Mesendoderm (in vitro differentiated cells): ENCODE measurements at regions not wholly inside any gene's neighbourhood (a gene's known extent, or its start where the extent isn't known, plus 50 kb on each side); places are given as distances from the start of the nearest gene placed in this dataset.
"Not testable (repeated sequence)": the region's sequence is repeated elsewhere in the genome, so short reads cannot be mapped to it uniquely, and the experiment has no call there.

Source experiments
- DNase-seq: peaks from one replicate; pipeline ENCODE4 v3.0.0; 2013
- H2AK5ac ChIP-seq: 2 replicates; pipeline ENCODE4 v1.6.1; 2013; ENCODE audit warnings: low read length, inconsistent platforms
- H2BK120ac ChIP-seq: 2 replicates; pipeline ENCODE4 v1.6.1; 2013; ENCODE audit warnings: low read depth, mild to moderate bottlenecking, low read length, moderate library complexity, mixed read lengths
- H2BK15ac ChIP-seq: replicated peaks from 2 replicates; pipeline ENCODE4 v1.6.1; 2013; ENCODE audit warnings: low read depth, mild to moderate bottlenecking, moderate library complexity
- H2BK5ac ChIP-seq: 2 replicates; pipeline ENCODE4 v1.6.1; 2013; ENCODE audit warnings: low read length, inconsistent platforms
- H3K18ac ChIP-seq: 2 replicates; pipeline ENCODE4 v1.6.1; 2013; ENCODE audit warnings: mild to moderate bottlenecking, low read length, mixed read lengths
- H3K23ac ChIP-seq: one replicate; pipeline ENCODE4 v1.6.1; 2013; ENCODE audit warnings: low read length
- H3K27ac ChIP-seq: 2 replicates; pipeline ENCODE4 v1.5.1; 2013; ENCODE audit warnings: low read depth, mild to moderate bottlenecking, inconsistent platforms, low read length, moderate library complexity
- H3K27me3 ChIP-seq: 2 replicates; pipeline ENCODE4 v1.6.1; 2013; ENCODE audit warnings: low read length, control low read depth, mild to moderate bottlenecking, inconsistent platforms; ENCODE audit not compliant: insufficient read depth, poor library complexity
- H3K36me3 ChIP-seq: 2 replicates; pipeline ENCODE4 v1.6.1; 2013; ENCODE audit warnings: low read length, inconsistent platforms; ENCODE audit not compliant: control insufficient read depth, insufficient read depth
- H3K4ac ChIP-seq: one replicate; pipeline ENCODE4 v1.6.1; 2013; ENCODE audit warnings: low read depth, mild to moderate bottlenecking, low read length, moderate library complexity
- H3K4me1 ChIP-seq: 2 replicates; pipeline ENCODE4 v1.6.1; 2013; ENCODE audit warnings: low read depth, low read length, inconsistent platforms; ENCODE audit not compliant: control insufficient read depth
- H3K4me2 ChIP-seq: 2 replicates; pipeline ENCODE4 v1.6.1; 2013; ENCODE audit warnings: low read length
- H3K4me3 ChIP-seq: 2 replicates; pipeline ENCODE4 v1.5.1; 2013; ENCODE audit warnings: mild to moderate bottlenecking, low read length
- H3K56ac ChIP-seq: one replicate; pipeline ENCODE4 v1.6.1; 2013; ENCODE audit warnings: low read length
- H3K79me1 ChIP-seq: 2 replicates; pipeline ENCODE4 v1.6.1; 2013; ENCODE audit warnings: low read length, inconsistent platforms
- H3K79me2 ChIP-seq: 2 replicates; pipeline ENCODE4 v1.6.1; 2013; ENCODE audit warnings: mild to moderate bottlenecking, low read length; ENCODE audit not compliant: control insufficient read depth, insufficient read depth
- H3K9ac ChIP-seq: 2 replicates; pipeline ENCODE4 v1.6.1; 2013; ENCODE audit warnings: low read length, inconsistent platforms
- H4K5ac ChIP-seq: one replicate; pipeline ENCODE4 v1.6.1; 2013; ENCODE audit warnings: low read length
- H4K8ac ChIP-seq: one replicate; pipeline ENCODE4 v1.6.1; 2013; ENCODE audit warnings: low read depth, mild to moderate bottlenecking, control low read depth, low read length, moderate library complexity
- WGBS: extraction: QIAGEN DNeasy Blood & Tissue Kit; methylation state at CpG from one replicate; pipeline ENCODE4 v1.1.7; 2013; ENCODE audit warnings: low lambda C conversion rate, missing lambda C conversion rate; ENCODE audit not compliant: insufficient coverage; ENCODE audit errors: extremely low coverage; 5-methylcytosine and 5-hydroxymethylcytosine counted together

DNA sequence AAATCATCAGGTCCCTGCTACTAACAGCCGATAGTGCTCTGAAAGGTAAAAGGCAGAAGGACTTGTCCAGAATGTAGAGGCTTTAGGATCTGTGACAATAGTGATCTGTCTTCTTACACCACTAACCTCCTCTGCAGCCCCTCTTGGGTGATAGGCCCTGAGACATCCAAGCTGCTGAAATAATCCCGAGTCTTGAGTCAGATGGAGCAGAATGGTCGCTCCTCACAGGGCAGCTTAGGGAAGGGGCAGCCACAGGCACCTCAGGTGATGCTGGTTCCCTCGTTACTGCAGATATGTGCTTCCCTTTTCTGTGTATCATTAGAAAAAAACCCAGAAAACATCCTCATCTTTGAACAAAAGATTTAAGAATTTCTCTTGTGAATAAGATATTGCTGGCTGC is 157.1 kb upstream of the DLX2 start:
- Histone ChIP-seq H3K4me1 (no peaks in the 10 kb centered on the region), H2BK15ac (no peak overlapping the region), H2BK5ac (no peak overlapping the region), H3K4me3 (no peak overlapping the region), H4K5ac (no peak overlapping the region), H2AK5ac (no peak overlapping the region), H3K36me3 (no peaks in the 10 kb centered on the region), H3K23ac (no peak overlapping the region), H3K9ac (no peak overlapping the region), H3K79me1 (no peaks in the 10 kb centered on the region), H3K18ac (no peak overlapping the region), H3K4ac (no peak overlapping the region), H3K27ac (no peak overlapping the region), H3K79me2 (no peaks in the 10 kb centered on the region), H3K4me2 (no peak overlapping the region), H4K8ac (no peak overlapping the region), H2BK120ac (no peak overlapping the region), H3K56ac (no peak overlapping the region), H3K27me3 (no peaks in the 10 kb centered on the region)
- WGBS: no CpG with 5 or more reads among the region's 4 CpGs
- DNase-seq: no peak

GRCh38 chr2:172260336-172260735 is 157.6 kb upstream of the DLX2 start:
- Histone ChIP-seq H2BK120ac (no peak overlapping the region), H3K79me1 (no peaks in the 10 kb centered on the region), H2BK15ac (no peak overlapping the region), H4K8ac (no peak overlapping the region), H3K4me2 (no peak overlapping the region), H3K4ac (no peak overlapping the region), H3K79me2 (no peaks in the 10 kb centered on the region), H3K36me3 (no peaks in the 10 kb centered on the region), H3K4me1 (no peaks in the 10 kb centered on the region), H2BK5ac (no peak overlapping the region), H3K9ac (no peak overlapping the region), H2AK5ac (no peak overlapping the region), H3K56ac (no peak overlapping the region), H4K5ac (no peak overlapping the region), H3K27ac (no peak overlapping the region), H3K27me3 (no peaks in the 10 kb centered on the region), H3K23ac (no peak overlapping the region), H3K18ac (no peak overlapping the region), H3K4me3 (no peak overlapping the region)
- no CpG with 5 or more reads among the region's 8 CpGs for WGBS
- DNase-seq: no peak

DNA sequence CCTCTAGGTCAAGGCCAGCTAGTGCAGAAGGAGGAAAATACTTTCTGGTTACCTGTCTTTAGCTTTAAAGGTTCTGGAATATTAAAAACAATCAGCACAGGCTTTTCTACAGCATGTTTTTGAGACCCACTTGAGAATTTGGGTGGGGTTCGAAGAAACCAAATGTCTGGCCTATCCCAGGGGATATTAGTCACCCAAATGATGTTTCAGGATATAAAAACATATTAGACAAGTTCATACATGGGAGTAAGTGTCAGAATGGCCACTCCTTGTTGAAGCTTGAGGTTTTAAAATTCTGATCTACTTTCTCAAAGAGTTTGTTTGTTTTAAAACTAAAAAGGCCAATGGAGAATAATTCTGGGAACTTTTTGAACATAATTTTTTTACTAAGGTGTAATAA is 158.6 kb upstream of the DLX2 start:
- Histone ChIP-seq H4K5ac (no peak overlapping the region), H3K4me3 (no peak overlapping the region), H3K4me2 (no peak overlapping the region), H2BK15ac (no peak overlapping the region), H3K4me1 (no peaks in the 10 kb centered on the region), H3K56ac (no peak overlapping the region), H3K27me3 (no peaks in the 10 kb centered on the region), H2BK120ac (no peak overlapping the region), H2AK5ac (no peak overlapping the region), H3K23ac (no peak overlapping the region), H3K79me2 (no peaks in the 10 kb centered on the region), H3K79me1 (no peaks in the 10 kb centered on the region), H3K36me3 (no peaks in the 10 kb centered on the region), H4K8ac (no peak overlapping the region), H3K4ac (no peak overlapping the region), H3K27ac (no peak overlapping the region), H3K18ac (no peak overlapping the region), H3K9ac (no peak overlapping the region), H2BK5ac (no peak overlapping the region)
- no CpG with 5 or more reads among the region's 1 CpG for WGBS
- no peak for DNase-seq

GRCh38 chr2:172262486-172262885 is 159.8 kb upstream of the DLX2 start:
- Histone ChIP-seq H3K4me2 (no peak overlapping the region), H3K4ac (no peak overlapping the region), H2BK5ac (no peak overlapping the region), H3K18ac (no peak overlapping the region), H3K4me1 (no peaks in the 10 kb centered on the region), H4K5ac (no peak overlapping the region), H3K4me3 (no peak overlapping the region), H3K27ac (no peak overlapping the region), H3K79me2 (no peaks in the 10 kb centered on the region), H3K27me3 (no peaks in the 10 kb centered on the region), H3K36me3 (no peaks in the 10 kb centered on the region), H3K9ac (no peak overlapping the region), H2BK120ac (no peak overlapping the region), H3K23ac (no peak overlapping the region), H4K8ac (no peak overlapping the region), H2BK15ac (no peak overlapping the region), H3K79me1 (no peaks in the 10 kb centered on the region), H3K56ac (no peak overlapping the region), H2AK5ac (no peak overlapping the region)
- WGBS: no CpG with 5 or more reads among the region's 2 CpGs
- no peak for DNase-seq

- not testable (repeated sequence) for H3K23ac ChIP-seq, H3K79me2 ChIP-seq, H3K4me2 ChIP-seq, H3K4me3 ChIP-seq, H3K4me1 ChIP-seq, H3K36me3 ChIP-seq, H4K5ac ChIP-seq, H2BK5ac ChIP-seq, H2AK5ac ChIP-seq, H2BK120ac ChIP-seq, H3K56ac ChIP-seq, H3K79me1 ChIP-seq, H3K4ac ChIP-seq, DNase-seq, H4K8ac ChIP-seq, H3K9ac ChIP-seq, H3K18ac ChIP-seq, H2BK15ac ChIP-seq, H3K27me3 ChIP-seq, H3K27ac ChIP-seq
- WGBS: no CpG with 5 or more reads among the region's 2 CpGs
These were observed 162.1 kb upstream of the DLX2 start for GRCh38 chr2:172264820-172265219.

GRCh38 chr2:172269507-172270244 is 157.7 kb upstream of the ITGA6 start:
- not testable (repeated sequence) for H4K8ac ChIP-seq, H3K9ac ChIP-seq, DNase-seq, H3K27me3 ChIP-seq, H3K4me2 ChIP-seq, H2BK120ac ChIP-seq, H2BK5ac ChIP-seq, H3K79me1 ChIP-seq, H2BK15ac ChIP-seq, H3K4me3 ChIP-seq, H3K27ac ChIP-seq, H3K18ac ChIP-seq, H3K79me2 ChIP-seq, H3K4ac ChIP-seq, H3K23ac ChIP-seq, H4K5ac ChIP-seq, H2AK5ac ChIP-seq, H3K36me3 ChIP-seq, H3K4me1 ChIP-seq, H3K56ac ChIP-seq
- no CpG with 5 or more reads among the region's 7 CpGs for WGBS
